ENCODE measurements at regions not wholly inside any gene's neighbourhood (a gene's known extent, or its start where the extent isn't known, plus 50 kb on each side); places are given as distances from the start of the nearest gene placed in this dataset.

- Histone ChIP-seq H3K79me2 (no peaks in the 10 kb centered on the region), H3K27ac (no peak overlapping the region), H3K4me1 (ENCODE audit: insufficient read depth) (no peaks in the 10 kb centered on the region), H2AFZ (no peak overlapping the region), H3K27me3 (no peaks in the 10 kb centered on the region), H3K9me3 (ENCODE audit: low read depth) (no peaks in the 10 kb centered on the region), H4K20me1 (ENCODE audit: insufficient read depth, poor library complexity, severe bottlenecking) (no peaks in the 10 kb centered on the region), H3K9me2 (replicated peaks; ENCODE audit: insufficient read depth) (no peaks in the 10 kb centered on the region), H3K4me3 (no peak overlapping the region), H3K4me2 (no peak overlapping the region), H3K36me3 (replicated peaks; ENCODE audit: insufficient read depth, low read depth) (no peaks in the 10 kb centered on the region)
- no peak for TF ChIP-seq CTCF (IDR thresholded peaks at IDR 0.05; ENCODE audit: poor library complexity)
- no peak for TF ChIP-seq EZH2 (IDR thresholded peaks at IDR 0.05; ENCODE audit: borderline replicate concordance)
- no peak for TF ChIP-seq EZH2phosphoT487 (IDR thresholded peaks at IDR 0.05; ENCODE audit: low read depth, severe bottlenecking, unreplicated experiment)
- 92% methylated on average over 5 of the region's 5 CpGs for WGBS (ENCODE audit: low lambda C conversion rate, missing lambda C conversion rate)
- no peak for DNase-seq (ENCODE audit: low spot score)
These were observed 131.2 kb upstream of the TIAM1 start for GRCh38 chr21:31475223-31475622.

GRCh38 chr21:31473685-31474345 is 129.8 kb upstream of the TIAM1 start:
- Histone ChIP-seq H4K20me1 (ENCODE audit: insufficient read depth, poor library complexity, severe bottlenecking) (no peaks in the 10 kb centered on the region), H3K27ac (no peak overlapping the region), H3K4me1 (ENCODE audit: insufficient read depth) (no peaks in the 10 kb centered on the region), H3K36me3 (replicated peaks; ENCODE audit: insufficient read depth, low read depth) (no peaks in the 10 kb centered on the region), H3K9me3 (ENCODE audit: low read depth) (no peaks in the 10 kb centered on the region), H3K27me3 (no peaks in the 10 kb centered on the region), H3K4me2 (no peak overlapping the region), H2AFZ (no peak overlapping the region), H3K9me2 (replicated peaks; ENCODE audit: insufficient read depth) (no peaks in the 10 kb centered on the region), H3K4me3 (no peak overlapping the region), H3K79me2 (no peaks in the 10 kb centered on the region)
- DNase-seq (ENCODE audit: low spot score), result no peak
- 83% methylated on average over 8 of the region's 8 CpGs for WGBS (ENCODE audit: low lambda C conversion rate, missing lambda C conversion rate)
- TF ChIP-seq EZH2phosphoT487 (IDR thresholded peaks at IDR 0.05; ENCODE audit: low read depth, severe bottlenecking, unreplicated experiment), result no peak
- no peak for TF ChIP-seq CTCF (IDR thresholded peaks at IDR 0.05; ENCODE audit: poor library complexity)

GRCh38 chr21:31471865-31472264 is 127.8 kb upstream of the TIAM1 start:
- no peak overlapping the region for H2AFZ ChIP-seq
- TF ChIP-seq EZH2phosphoT487 (IDR thresholded peaks at IDR 0.05; ENCODE audit: low read depth, severe bottlenecking, unreplicated experiment), result no peak
- no peak for TF ChIP-seq CTCF (IDR thresholded peaks at IDR 0.05; ENCODE audit: poor library complexity)
- TF ChIP-seq EZH2 (IDR thresholded peaks at IDR 0.05; ENCODE audit: borderline replicate concordance), result no peak
- no peak overlapping the region for H3K27ac ChIP-seq
- no peaks in the 10 kb centered on the region for H3K9me2 ChIP-seq (replicated peaks; ENCODE audit: insufficient read depth)
- WGBS (ENCODE audit: low lambda C conversion rate, missing lambda C conversion rate), result 94% methylated on average over 4 of the region's 4 CpGs
- no peak for DNase-seq (ENCODE audit: low spot score)
- H3K4me2 ChIP-seq, result no peak overlapping the region
- no peaks in the 10 kb centered on the region for H3K4me1 ChIP-seq (ENCODE audit: insufficient read depth)
- no peaks in the 10 kb centered on the region for H3K36me3 ChIP-seq (replicated peaks; ENCODE audit: insufficient read depth, low read depth)
- no peaks in the 10 kb centered on the region for H3K9me3 ChIP-seq (ENCODE audit: low read depth)
- no peaks in the 10 kb centered on the region for H3K79me2 ChIP-seq
- no peaks in the 10 kb centered on the region for H3K27me3 ChIP-seq
- H3K4me3 ChIP-seq, result no peak overlapping the region
- no peaks in the 10 kb centered on the region for H4K20me1 ChIP-seq (ENCODE audit: insufficient read depth, poor library complexity, severe bottlenecking)

Data from hepatocyte (in vitro differentiated cells).